GM18951 (cell line): ENCODE measurements at regions not wholly inside any gene's neighbourhood (a gene's known extent, or its start where the extent isn't known, plus 50 kb on each side); places are given as distances from the start of the nearest gene placed in this dataset.

ENCODE experiments used
- POLR2A ChIP-seq: IDR thresholded peaks from 4 replicates; pipeline ENCODE4 v1.6.1; 2011; ENCODE audit warnings: mild to moderate bottlenecking; ENCODE audit not compliant: insufficient read length, insufficient read depth; ENCODE audit errors: extremely low read depth
- in situ Hi-C: fragments of 300-500 bp; cut with MboI; formaldehyde crosslinking; loops from one replicate; pipeline ENCODE4 v1.12.0; 2022; ENCODE audit warnings: low sequenced_read_pairs, mixed read lengths, inconsistent platforms; ENCODE audit not compliant: unreplicated experiment

- in situ Hi-C loops, result no loop called here
- TF ChIP-seq POLR2A, result no peak
Observed at GRCh38 chr12:18008642-18009041, 81.4 kb downstream of the RERGL start.

- no peak for TF ChIP-seq POLR2A
- in situ Hi-C loops, result no loop called here
Observed at GRCh38 chr12:17999174-17999801, 90.7 kb downstream of the RERGL start.

GRCh38 chr12:17992002-17992656 is 97.9 kb downstream of the RERGL start:
- TF ChIP-seq POLR2A, result no peak
- in situ Hi-C loops, result no loop called here

DNA sequence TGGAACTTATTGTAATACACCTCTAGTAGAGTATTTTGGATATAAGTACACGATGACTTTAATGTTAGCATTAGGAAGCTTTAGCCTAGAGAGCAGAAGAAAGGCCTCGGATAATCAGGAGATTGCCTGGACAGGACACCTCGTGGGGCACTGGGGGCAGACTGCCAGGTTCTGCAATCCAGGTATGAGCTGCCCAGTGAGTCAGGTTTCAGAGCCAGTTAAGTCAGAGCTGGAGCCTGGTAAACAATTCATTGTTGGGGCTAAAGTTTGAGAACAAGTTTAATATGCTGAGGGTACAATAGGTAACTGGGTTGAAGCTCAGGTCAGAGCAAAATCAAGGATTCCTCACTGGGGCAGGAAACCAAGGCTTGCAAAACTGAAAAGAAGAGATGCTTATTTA is 107.4 kb downstream of the RERGL start:
- no peak for TF ChIP-seq POLR2A
- in situ Hi-C loops, result no loop called here

GRCh38 chr12:17976202-17976601 is 113.8 kb downstream of the RERGL start:
- in situ Hi-C loops, result no loop called here
- TF ChIP-seq POLR2A, result no peak

GRCh38 chr12:17975763-17976162 is 114.2 kb downstream of the RERGL start:
- in situ Hi-C loops, result no loop called here
- TF ChIP-seq POLR2A, result no peak

- in situ Hi-C loops, result no loop called here
- TF ChIP-seq POLR2A, result no peak
Observed at GRCh38 chr12:17975239-17975638, 114.8 kb downstream of the RERGL start.

GRCh38 chr12:17971850-17972249 is 118.1 kb downstream of the RERGL start:
- in situ Hi-C loops, result no loop called here
- TF ChIP-seq POLR2A, result no peak

DNA sequence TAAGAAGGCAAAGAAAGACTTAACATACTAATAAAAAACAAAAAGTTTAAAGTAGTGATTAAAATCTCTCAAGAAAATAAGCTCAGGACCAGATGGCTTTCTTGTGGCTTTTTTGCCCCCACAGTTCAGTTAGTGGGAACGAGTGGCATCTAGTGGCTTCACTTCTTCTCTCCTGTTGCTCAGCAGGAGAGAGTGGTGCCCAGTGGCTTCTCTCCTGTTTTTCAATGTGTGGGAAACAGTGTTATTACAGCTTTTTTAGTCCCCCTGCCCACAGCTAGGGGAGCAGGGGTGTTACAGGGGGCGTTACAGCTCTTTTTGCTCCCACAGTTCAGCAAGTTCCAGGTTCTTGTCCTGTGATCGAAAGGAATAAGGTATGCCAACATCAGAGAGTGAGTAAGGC is 135.2 kb downstream of the RERGL start:
- in situ Hi-C loops, result no loop called here
- no peak for TF ChIP-seq POLR2A

GRCh38 chr12:17950898-17951297 is 139.1 kb downstream of the RERGL start:
- in situ Hi-C loops, result no loop called here
- TF ChIP-seq POLR2A, result no peak

DNA sequence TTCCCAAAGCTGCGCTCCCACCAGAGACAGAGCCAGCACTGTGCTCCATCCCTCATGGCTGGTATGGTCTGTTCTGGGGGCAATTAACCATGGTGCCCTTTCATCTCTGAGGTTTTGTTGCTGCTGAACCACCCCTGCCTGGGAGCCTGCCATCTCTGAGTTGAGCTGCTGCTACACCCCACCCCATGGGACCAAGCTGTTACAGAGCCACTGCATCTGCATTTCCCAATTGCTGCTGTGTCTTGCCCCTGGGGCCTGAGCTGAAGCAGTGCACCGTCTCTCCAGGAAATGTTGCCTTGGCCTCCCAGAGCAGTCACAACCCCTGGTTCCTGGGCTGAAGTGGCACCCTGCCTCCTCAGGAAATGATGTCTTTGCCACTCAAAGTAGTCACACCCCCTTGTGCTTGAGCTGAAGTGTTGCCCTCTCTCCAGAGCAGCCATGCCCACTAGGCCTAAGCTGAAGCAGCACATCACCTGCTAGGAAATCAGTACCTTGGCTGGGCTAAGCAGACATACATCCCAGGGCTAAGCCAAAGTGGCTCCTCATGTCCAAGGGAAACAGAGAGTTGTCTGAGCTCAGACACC is 140.3 kb downstream of the RERGL start:
- TF ChIP-seq POLR2A, result no peak
- in situ Hi-C loops, result no loop called here

DNA sequence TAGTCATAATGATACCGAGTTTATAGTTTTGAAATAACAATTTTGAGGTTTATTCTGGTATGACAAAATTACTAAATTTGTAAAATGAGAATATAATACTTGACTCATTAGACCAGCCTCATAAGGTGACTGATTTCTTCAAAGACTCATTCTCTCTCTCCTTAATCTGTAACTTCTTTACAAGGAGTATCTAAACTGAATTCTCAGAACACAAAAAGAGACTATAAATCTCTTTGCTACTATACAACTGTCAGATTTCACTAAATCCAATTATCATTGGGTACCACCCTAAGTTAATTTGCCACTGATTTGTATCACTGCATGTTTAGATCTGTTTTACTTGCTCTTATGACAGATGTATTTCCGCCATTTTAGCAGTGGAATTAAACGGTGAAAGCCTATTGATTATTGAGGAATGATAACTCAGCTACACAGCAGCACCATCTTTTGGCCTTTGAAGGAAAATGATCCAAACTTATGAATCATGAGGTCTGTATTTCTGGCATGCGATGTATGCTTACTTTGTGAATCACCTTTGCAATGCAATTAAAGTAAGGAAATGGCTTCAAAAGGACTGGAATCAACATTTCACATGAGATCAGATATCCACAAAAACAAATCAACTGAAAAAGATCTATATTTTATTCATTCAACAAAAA is 161.2 kb downstream of the RERGL start:
- TF ChIP-seq POLR2A, result no peak
- in situ Hi-C loops, result no loop called here

- in situ Hi-C loops, result no loop called here
- TF ChIP-seq POLR2A, result no peak
Observed at GRCh38 chr12:17918013-17918412, 172.0 kb downstream of the RERGL start.

GRCh38 chr12:17884581-17884980 is 205.4 kb downstream of the RERGL start:
- TF ChIP-seq POLR2A, result no peak
- in situ Hi-C loops, result no loop called here
